ENCODE measurements at regions not wholly inside any gene's neighbourhood (a gene's known extent, or its start where the extent isn't known, plus 50 kb on each side); places are given as distances from the start of the nearest gene placed in this dataset.

DNA sequence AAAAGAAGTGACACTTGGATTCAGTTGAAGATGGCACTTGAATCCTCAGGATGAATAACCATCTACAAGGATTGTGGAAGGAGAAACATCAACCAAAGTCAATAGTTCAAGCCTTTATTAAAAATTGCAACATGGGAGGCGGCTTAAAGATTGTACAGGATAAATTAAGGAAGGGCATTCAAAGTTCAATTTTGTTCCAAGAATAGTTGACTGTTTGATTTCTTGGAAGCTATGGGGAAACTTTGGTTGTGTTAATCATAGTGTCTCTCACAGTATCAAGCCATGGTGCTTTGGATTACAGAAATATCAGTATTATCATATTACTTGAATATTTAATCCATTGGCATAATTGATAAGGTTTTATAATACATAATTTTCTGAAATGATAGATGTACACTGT is 1844.3 kb downstream of the MAT2B start:
- TF ChIP-seq CTCF (IDR thresholded peaks at IDR 0.05; ENCODE audit: poor library complexity) = no peak
- TF ChIP-seq EZH2phosphoT487 (IDR thresholded peaks at IDR 0.05; ENCODE audit: low read depth, severe bottlenecking, unreplicated experiment) = no peak
- no peak for TF ChIP-seq EZH2 (IDR thresholded peaks at IDR 0.05; ENCODE audit: borderline replicate concordance)

All from hepatocyte (in vitro differentiated cells).